CD4-positive, alpha-beta T cell treated with Interleukin-10 for 1 hour (primary cell): ENCODE measurements at regions not wholly inside any gene's neighbourhood (a gene's known extent, or its start where the extent isn't known, plus 50 kb on each side); places are given as distances from the start of the nearest gene placed in this dataset.

Experiments
- DNase-seq: peaks from one replicate; pipeline ENCODE4 v3.0.0-alpha.2; 2020

DNA sequence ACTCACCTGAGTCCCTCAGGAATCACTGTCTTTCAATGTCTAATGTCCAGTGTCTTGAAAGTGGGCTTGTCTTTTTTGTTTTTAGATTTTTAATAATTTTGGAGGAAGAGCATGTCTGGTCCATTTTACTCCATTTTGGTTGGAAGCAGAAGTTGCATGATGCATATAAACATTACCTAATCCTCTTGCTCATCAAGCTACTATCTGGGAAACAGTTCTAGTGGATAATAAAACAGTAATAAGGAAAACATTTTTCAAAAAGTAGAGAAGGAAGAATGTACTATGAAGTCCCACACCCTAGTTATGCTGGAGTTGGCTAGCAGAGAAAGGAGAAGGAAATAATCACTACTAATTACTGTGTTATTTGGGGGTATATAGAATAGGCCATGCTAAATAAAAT, 263.7 kb downstream of the ETAA1 start:
- no peak for DNase-seq

DNA sequence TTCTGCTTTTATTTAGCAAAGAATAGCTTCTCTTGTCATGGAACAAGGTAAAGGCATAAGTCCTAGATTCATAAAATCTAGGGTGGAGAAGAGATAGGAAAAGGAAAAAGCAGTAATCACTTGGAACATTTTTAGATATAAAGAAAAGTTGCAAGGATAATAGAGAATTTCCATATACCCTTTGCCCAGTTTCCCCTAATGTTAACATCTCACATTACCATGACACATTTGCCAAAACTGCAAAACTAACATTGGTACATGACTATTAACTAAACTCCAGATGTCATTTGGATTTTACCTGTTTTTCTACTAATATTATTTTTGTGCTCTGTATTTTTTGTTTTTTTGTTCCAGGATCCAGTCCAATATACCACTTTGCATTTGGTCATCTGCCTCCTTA, 265.1 kb downstream of the ETAA1 start:
- no peak for DNase-seq

DNA sequence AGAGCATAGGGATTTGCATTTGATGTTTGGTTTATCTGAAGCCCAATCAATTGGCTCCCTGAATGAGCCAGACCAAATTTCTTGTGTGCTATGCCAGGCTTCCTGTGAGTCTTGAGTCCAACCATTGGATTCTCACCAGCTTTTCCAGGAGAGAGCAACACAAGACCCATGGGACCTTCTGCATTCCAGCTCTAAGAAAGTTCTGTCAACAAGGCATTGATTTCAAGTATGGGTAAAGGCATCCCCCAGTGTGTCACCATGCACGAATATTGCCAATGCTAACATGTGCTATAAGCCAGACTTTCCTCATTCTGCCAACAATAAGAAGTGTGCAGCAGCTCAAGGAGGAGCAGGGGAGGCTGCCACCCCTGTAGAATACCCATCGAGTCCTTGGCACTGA, 266.6 kb downstream of the ETAA1 start:
- no peak for DNase-seq

DNA sequence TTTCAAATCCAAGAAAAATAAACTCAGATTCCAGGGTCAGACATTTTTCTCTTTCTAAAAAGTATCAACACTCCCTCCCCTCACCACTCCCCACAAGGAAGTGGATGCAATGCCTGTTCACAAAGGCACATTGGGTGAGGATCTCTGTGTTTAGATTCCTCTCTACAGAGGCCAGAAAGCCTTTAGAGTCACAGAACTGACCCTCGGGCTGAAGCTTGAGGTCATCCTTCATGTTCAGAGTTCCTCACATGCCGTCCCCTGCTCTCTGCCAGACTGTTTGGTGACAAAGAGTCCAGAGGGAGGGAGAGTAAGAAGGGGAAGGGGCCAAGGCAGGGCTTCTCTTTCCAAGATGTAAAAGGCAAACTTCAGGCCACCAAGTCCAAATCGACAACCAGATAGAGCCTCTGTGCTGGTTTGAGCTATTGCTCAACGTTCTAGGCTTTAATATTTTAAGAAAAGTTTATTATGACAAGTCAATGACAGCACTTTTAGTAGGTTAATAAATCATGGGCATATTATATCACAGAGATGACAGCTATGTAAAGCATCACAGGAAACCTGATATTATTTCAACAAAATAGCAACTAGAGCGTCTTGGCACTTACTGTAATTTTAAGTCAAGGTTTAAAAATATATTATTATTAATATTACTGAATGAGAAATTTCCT, 269.4 kb downstream of the ETAA1 start:
- no peak for DNase-seq

DNA sequence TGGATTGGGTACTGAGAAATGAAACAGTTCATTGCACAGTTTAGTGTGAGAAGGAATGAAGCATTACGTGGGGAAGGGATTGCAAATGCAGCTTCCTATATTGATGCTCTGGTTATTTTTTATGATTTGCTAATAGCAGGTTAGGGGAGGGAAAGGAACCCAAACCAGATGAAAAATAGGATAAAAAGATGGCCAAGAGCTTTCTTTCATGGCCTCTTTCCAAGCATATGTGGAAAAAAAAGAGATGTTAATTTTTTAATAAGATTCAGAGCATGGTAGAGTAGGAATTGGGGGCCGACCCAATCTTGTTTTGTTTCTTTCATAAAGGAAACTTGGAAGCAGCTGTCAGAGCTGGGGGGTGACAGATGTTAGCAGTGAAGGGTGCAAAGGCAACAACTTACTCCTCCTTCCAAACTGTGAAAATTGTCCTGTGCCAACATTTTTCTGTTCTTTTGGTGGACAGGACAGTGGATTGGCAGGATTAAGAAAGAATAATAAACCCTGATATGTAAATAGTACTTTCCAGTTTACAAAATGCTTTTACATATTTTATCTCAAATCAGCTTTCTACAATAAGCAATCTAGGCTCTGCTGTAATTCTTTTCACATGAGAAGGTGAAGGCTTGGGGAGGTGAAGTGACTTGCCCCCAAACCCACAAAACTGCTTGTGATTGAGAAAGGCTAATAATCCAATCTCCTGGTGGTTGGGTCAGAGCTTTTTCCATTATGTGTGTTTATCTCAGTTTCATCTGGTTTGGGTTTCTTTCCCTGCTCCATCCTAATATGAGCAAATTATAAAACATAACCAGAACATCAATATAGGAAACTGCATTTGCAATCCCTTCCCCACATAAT, 270.1 kb downstream of the ETAA1 start:
- DNase-seq: no peak

DNA sequence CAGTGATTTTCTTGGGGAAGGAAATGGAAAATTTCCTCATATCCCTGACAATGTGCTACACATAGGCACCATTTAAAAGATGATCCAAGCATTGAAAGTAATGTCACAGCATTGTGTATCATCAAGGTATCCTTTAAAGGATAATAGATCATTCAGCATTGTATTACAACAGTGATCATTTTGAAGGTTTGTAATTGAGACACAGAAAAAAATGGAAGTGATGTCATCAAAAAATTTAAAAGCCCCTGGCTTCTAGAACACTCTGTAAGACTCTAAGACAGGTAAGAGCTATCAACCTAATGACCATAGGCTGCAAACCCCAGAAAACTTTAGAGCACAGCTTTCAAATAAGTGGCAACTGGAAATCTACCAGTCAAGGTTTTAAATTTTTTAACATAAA, 271.4 kb downstream of the ETAA1 start:
- DNase-seq: no peak

DNA sequence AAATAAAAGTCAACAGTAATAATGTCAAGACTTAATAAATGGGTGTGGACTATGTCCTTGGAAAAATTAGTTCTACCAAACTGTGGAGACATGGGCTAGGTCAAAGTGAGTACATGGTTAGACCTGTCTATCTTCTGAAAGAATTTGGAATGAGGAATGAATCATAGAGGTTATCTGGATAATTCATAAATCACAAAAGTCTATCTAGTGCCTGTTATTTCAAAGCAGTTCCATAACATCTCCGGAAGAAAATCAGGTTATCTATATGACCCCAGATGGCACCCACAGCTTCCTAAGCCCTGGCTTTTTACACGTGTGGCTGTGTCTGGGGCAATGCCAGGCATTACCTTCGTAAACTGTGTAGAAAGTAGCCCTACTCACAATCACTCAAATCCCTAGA, 272.0 kb downstream of the ETAA1 start:
- no peak for DNase-seq

DNA sequence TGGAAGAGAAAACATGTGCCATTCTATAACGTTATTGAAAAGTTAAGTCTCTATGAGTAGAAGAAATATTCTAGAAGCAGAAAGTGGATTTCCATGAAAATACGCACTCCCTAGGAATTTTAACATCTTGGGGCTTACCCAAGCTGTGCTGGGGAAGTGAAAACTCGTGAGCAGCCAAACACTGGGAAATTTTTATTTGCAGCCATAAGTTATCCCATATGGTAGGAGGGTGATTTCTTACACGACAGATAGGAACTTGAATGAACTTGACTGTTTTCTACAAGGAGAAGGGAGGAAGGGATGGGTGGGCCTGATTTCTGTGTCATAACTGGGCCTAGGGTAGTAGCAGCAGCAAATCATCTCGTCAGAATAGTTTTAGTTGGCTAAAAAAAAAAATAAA, 272.6 kb downstream of the ETAA1 start:
- DNase-seq: no peak

DNA sequence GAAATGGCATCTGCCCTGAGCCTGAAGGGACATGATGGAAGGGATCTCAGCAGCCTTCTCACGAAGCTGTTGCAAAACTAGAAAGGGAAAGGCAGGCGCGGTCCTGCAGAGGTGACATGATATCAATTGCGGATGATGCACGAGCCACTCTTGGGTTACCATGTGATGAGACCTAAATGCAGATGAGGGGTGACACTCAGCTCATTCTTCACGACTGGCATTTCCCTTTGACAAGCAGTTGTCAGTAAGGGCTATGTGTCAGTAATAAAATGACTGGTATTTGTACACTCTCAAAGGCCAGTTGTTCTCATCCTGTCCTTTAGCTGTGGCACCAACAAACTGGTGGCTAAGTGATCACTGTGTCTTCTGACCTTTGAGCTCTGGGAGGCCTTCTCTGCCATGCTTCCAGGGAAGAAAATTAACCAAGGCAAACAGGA, 273.6 kb downstream of the ETAA1 start:
- no peak for DNase-seq

DNA sequence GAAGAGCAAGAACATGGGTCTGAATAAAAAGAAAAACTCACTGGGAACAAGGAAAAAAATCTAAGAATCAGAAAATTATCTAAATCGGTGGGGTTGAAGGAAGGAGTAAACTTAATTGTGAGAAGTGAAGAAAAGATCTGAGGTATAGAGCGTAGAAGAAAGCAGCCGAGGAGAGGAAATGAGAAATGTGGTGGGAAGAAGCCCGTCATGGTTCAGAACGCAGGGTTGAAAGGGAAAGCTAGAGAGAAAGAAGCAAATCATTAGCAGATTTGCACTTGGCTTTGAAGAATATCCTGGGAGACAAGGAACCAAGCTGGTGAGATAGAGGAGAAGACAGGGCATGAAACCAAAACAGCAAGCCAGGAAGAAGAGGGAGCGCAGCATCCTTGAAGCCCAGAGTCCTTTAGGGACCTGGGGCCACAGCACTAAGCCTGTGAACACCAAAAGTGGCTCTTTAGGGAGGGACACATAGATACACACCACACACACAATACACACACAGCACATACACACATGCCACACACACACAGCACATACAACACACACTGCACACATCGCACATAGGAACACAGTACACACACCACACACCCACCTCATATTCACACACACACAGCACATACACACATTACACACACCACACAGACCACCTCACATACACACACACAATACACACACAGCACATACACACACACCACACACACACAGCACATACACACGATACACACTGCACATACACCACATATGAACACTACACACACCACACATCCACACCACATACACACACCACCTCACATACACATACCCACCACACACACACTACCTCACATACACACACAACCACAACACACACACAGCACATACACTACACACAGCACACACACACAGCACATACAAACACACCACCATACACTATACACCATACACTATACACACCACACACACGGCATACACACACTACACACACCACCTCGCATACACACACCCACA, 274.6 kb downstream of the ETAA1 start:
- no peak for DNase-seq

DNA sequence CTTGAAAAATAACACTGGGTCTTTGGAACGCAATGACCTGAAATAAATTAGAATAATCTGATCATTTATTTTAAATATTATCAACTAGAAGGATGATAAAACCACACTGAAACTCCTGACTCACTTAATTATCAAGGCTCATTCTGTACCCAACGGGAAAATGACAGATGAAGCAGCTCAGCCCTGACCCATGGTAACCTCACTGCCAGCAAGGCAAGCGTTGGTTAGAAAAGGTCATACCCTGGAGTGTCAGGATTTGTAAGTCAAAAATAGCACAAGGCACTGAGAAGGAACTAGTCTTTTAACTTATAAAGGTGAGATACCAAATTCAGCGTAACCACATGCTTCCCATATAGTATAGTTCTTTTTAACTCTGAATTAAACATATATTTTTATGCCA, 277.5 kb downstream of the ETAA1 start:
- DNase-seq: no peak

DNA sequence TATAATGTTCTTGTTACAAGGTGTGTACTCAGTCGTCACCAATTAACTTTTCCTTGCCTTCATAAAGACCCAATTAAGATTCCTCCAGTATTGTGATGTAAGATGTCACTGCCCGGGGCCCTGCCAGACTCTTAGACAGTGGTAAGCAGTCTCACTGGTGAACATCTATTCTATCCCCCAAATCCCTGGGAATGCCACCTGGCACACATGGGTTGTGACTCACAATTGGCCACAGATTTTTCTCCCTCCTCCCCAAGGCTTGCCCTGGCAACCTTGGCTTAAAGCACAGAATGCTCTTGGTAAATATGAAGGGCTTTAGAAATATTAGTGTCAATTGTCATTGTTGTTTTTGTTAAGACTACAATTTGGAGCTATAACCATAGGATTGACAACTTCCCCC, 287.9 kb downstream of the ETAA1 start:
- no peak for DNase-seq

DNA sequence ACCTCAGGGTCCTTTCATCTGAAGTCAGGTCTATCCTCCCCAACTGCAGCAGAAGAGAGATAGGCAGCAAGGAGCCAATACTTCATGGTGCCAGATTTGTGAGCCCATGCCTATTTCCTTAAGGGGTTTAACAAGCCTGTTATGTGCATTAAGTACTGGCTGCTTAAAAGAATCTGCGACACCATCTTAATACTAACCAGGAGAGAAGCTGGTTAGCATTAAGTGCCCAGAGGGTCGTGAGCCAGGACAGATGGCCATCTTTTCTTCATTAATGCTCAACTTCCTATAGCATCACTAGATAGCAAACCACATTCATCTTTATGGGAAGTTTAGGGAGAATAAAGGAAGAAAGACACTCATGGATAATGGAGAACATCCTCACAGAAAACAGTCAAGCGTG, 289.1 kb downstream of the ETAA1 start:
- DNase-seq: no peak

DNA sequence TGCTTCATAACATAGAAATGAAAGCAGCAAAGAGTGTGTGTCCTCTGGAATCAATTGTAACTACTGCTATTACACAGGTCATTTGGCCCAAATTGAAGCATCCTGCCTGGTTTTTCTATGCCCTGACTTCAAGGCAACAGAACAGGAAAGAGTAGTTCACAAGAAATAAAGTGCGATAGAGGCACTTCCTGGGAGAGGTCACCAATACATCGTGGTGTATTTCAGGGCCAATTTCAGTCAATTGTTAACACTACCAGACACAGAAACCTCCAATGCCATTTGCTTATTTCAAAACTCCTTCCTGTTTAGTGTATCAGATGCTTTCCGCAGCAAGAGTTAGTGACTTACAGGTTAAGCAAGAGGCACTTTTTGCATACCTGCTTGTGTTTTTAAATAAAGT, 292.1 kb downstream of the ETAA1 start:
- DNase-seq: no peak

DNA sequence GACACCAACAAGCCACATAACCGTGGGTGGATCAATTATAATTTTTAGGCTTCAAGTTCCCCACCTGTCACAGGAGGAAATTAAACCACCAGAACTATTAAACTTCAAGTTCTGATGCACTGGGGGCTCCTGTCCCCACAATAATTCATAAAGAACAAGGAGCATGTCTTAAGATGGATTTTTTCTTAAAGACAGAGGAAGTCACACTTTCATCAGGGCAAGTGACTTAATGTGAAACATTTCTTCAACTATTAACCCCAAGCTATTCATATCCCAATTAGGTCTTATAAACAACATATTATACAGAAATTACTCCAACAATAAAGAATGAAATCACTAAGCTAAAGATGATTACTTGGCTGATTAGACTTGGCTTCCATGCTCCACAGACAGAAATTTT, 292.5 kb downstream of the ETAA1 start:
- DNase-seq: no peak

DNA sequence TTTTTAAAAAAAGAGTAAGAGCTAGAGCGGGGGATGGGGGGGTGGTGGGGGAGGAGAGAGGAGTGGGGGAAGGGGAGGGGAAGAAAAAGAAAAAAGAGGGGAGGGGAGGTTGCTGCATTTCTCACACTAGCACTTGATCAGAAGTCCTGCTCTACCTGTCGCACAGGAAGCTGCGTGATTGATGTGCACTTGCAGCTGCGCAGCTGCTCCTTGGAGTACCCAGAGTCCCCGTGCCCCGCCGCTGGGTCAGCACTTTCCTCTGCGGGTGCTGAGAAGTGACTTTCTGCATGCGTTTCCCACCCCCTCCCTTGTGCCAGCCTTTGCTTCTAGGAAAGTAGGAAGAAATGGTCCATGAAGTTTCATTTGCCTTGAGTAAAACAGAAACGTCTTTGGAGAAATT, 297.3 kb downstream of the ETAA1 start:
- no peak for DNase-seq

DNA sequence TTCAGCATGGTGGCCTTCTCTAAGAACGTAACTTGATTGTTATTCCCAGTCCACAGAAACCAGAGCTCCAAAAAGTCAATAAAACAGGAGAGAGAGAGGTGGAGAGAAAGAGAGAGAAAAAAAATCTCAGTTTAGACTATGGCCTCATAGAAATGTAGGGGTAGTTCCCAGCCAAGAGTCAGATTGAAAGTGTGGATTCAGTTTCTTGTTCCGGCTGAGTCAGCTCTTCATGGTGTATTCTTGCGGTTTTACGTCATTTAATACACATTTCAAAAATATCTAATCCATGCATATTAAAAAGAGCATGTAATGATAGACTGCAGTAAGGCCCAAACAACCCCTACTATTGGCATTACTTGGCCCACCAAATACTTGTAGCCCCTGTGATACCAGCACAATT, 303.9 kb downstream of the ETAA1 start:
- no peak for DNase-seq

DNA sequence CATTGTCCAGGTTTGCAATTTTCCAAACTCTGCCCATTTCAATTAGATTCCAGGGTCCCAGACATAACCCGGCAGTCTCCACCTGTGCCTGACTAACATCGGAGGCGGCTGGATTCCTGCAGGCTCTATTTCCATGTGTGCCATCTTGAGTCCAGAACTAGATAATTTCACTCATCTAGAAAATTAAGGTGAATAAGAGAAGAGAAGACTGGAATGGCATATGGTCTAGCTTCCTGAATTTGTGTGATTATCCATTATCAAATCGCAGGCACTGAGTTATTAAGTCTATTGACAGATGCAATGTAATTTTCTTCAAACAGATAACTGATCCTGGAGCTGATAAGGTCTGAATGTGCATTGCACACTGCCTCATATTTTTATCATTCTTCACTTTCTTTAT, 305.2 kb downstream of the ETAA1 start:
- DNase-seq: no peak

DNA sequence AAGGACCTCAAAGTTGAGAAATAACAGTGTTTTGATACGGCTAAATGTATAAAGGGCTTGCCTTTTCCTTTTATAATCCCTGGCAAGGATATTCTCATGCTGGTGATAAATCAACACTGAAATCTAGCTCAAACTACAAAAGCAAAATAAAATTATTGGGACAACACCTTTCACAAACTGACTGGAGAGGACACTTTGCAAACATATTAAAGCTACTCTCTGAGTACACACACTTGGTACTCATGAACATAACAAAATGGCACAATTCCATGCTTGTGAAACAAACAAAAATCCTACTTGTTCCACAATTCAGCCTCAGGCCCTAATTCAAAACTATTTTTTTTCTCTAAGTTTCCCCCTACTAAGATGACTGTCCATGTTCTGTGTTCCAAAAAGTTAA, 305.8 kb downstream of the ETAA1 start:
- no peak for DNase-seq

DNA sequence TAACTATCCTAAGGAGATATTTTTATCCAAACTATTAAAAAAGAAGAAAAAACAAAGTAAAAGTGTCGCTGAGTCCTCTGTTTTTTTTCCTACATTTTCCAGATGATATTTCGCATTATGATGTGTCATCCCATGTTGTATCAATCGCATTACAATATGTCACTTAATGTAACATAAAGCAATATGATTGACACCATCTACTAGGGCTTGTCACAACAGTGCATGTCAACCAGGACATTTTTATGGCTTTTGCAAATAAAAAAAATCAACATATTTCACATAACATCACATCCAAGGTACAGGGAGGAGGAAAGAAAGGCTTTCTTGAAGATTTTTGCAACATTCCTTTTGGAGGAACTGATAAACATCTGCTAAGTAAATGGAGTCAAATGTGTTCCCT, 308.9 kb downstream of the ETAA1 start:
- no peak for DNase-seq

DNA sequence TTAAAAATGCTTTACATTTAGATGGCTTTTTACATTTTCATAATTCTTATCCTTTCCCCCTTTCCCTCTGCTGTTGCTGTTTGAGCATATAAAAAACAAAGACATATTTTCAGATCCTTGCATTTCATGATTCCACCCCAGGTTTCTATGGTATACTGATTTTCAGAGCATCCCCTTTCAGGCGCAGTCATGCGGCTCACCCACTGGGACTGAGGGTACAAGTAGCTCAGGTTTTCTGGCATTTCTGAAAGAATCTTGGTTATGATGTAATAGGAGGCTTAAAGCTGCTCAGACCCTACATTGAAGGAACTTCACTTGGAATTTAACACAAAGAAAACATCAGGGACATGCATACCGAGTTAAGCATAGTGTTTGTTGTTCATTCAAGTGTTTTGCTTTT, 310.8 kb downstream of the ETAA1 start:
- no peak for DNase-seq

DNA sequence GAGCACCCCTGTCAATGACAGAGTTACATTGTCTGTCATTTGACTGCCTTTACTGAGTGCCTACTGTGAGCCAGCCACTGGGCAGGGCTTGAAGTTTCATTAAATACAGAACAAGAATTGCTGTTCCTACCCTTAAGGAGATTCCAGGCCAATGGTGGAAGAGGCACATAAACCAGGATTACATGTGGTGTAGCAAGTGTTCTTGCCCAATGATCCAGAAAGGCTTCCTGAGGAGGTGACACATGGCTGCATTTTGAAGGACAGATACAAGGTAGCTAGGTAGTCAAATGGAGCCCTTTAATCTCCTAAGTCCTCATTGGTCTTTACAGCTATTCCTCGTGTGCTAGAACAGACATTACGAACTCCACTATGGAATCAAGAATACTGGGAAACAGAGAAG, 312.7 kb downstream of the ETAA1 start:
- DNase-seq: no peak

DNA sequence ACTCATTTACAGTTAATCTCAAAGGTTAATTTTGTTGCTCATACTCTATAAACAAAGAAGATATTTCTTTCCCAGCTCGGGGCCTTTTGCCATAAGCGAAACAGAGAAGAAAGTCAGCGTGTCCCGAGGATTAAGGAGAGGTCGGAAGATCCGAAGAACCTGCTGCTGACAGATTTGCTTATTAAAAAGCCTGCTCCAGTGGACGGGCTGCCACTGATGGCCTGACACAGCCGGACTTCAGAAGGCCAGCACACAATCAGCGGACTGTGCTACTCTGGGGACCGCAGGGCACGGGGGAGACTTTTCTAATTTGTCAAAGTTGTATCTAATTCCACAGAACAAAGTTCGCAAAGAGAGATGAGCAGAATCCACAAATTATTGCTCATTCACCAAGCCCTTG, 315.4 kb downstream of the ETAA1 start:
- DNase-seq: no peak

DNA sequence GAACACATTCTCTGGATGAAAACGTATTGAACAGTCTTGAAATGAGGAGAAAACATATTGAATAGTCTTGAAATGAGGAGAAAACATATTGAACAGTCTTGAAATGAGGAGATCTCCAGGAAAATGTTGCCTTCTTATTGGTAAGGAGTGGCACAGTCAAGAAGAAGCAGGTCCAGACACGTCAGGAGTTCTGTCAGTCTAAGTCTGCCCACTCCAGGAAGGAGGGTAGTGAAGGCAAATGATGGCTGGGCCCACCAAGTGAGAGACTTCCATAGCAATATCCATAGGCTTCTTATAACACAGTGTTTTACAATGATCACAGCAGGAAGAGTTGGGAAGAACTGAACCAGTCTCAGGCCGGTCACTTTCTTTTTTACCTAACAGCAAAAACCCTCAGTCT, 316.2 kb downstream of the ETAA1 start:
- no peak for DNase-seq
